ENCODE measurements at regions not wholly inside any gene's neighbourhood (a gene's known extent, or its start where the extent isn't known, plus 50 kb on each side); places are given as distances from the start of the nearest gene placed in this dataset.

DNA sequence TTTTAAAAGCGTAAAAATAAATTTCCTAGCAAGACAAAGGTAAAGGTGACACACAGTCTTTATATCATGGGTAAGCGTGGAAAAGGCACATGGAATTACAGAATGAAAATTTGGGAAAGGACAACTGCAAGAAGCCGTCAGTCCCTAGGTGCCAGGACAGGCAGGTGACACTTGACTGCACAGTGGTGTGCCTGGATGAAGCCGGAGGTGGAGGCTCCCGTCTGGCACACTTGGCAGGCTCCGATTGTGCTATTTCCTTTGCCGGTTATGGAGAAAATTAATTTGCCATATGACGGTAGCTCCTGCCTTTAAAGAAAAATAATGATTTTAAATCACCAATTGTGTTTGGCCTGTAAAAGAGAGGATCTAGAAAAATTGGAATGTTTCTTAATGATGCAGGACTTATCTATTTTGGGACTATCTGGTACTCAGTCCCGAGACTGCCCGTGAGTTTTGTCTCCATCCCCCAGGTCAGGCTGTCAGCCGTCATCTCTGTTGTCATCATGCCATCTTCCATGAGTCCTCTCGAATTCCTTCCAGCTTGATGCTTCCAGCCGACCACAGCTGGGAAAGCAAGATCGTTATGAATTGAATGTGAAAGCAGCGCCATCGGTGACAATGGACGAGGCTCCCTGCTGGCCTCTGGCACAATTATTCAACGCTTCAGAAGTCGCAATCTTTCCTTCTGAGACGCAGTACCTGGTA lies 56.2 kb upstream of the MGMT start:
- DNase-seq (ENCODE audit: low read depth), result no peak

DNA sequence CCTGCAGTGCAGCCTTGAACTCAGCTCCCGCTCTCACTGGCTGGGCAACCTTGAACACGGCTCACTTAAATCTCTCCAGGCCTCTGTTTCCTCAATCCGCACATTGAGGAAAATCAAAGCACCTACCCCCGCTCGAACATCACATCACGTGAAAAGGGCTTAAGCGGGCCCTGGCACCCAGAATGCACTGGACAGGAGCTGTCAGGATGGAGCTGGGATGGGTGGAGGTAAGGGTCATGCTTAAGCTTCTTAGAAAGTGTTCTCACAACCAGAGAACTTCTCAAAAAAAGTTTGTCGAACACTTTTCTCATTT lies 55.7 kb upstream of the MGMT start:
- DNase-seq (ENCODE audit: low read depth), result no peak

DNA sequence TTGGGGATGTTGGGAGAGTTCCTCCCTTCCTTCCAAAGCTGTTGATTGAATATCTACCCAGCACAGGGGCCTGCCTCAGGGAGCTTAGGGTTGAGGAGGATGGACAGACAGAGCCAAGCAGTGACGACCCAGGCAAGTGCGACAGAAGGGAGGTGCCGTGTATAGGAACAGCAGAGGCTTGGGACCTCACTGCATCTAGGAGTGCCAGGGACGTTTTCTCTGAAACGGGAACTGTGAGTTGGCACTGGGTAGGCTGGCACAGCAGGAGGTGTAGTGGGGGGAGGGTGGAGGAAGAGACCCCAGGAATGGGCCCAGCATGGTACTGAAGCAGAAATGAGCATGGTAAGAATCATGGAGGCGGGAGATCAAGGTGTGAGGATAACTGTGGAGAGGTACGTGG lies 55.3 kb upstream of the MGMT start:
- no peak for DNase-seq (ENCODE audit: low read depth)

DNA sequence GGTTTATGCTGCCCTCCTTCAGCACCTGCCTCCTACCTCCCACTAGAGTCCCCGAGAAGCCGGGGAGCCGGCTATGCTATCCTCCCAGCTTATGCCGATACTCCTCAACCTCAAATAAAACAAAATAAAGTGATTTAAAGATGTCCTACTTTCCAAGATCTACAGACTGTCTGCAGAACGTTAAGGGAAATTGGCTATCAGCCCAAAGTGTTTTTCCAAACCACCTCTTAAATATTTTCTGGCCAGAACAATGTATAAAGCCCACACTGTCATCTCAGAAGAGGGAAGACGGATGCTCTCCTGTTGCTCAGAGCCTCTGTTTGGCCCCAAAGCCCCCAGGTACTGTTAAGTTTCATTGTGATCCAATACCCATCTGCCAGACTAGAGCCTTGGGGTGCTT lies 54.0 kb upstream of the MGMT start:
- DNase-seq (ENCODE audit: low read depth), result no peak

DNA sequence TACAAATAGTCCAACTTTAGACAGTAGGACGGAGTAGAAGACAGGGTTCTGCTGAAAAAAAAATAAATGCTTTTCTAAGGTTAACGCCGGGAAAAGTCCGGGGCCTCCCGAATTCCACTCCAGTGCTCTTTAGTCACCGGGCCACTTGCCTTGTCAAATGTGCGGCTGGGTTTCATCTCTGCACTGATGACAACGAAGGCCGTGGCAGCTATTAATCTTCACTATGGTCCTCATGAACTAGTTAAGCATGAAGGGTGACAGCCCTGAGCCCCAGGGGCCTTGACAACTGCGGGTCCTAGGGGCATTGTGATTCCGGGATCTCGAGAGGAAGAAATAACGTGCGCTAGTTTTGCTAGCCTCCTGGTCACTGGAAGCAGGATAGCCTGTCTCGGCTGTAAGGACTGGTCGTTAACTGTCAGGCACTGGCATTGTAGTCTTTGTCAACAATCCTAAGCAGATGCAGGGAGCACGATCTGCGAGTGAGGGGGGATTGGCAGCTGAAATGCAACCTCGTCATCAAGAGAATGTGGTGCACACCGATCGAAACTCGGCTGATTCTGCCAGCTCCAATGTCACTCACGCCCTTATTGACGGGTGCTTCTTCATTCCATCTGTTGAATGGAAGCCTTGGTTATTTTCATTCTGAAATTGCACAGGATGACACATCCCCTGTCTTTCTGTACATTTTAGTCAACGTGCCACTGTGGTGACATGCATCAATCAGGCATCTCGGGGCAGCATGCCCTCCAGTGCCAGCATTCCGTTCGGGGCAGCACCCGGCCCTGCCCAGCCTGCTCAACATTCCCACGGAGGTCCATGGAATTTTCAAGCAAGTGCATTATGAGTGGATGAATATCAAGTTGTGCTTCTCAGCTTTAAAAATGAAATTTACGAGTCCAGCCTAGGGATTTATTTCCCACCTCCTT lies 51.6 kb upstream of the MGMT start:
- DNase-seq (ENCODE audit: low read depth), result no peak

DNA sequence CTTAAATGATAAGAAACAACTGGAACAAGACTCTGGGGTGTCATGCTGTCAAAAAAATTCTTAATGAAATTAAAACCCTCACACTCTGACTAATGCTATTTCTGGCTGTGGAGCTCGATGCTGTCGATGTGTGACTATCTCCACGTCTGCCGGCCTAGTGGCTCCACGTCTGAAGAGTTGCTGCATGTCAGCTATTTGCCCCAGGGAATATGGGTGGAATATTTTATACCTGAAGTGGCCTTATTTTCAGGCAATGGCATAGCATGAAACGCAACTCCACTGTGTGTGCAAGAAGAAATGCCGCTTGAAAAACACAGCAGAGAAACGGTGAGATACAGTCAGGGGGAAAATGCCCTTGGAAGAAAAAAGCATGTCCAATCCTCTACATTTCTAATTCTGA lies 50.9 kb upstream of the MGMT start:
- DNase-seq (ENCODE audit: low read depth), result no peak

DNA sequence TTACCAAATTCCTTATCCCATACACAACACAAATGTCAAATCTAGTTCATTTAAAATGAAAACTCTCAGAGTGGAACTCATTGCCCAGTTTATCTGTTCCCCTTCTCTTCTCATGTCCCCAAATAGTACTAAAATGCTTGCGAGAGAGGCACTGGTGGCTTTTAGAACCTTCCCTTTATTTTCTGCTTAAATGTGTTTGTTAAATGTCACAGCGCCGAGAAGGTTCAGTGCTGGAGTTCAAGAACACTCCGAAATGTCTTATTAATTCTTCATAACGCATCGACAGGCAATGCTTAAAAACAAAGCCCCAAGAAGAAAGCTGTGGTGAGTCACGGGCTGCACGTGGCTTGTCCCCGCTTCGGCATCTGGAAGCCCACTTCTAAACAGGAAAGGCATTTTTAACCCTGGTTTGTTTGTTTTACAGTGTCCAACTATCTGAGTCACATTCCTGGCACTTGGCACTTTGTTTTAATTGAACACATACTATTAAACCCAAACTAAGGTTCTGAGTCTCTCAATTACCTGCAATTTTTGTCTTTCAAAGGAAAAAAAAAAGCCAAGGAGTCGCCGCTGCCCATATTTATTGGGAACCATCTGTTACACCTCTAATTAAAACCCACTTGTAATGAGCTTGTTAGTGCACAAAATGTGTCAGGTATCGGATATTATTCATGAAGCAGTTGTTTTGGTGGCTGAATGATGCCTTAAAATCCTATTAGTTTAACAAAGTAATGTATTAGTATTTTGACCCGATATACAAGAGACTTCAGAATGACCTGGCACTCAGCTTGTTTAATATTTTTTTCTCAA lies 49.9 kb upstream of the MGMT start:
- no peak for DNase-seq (ENCODE audit: low read depth)
